ENCODE measurements at regions not wholly inside any gene's neighbourhood (a gene's known extent, or its start where the extent isn't known, plus 50 kb on each side); places are given as distances from the start of the nearest gene placed in this dataset.

DNA sequence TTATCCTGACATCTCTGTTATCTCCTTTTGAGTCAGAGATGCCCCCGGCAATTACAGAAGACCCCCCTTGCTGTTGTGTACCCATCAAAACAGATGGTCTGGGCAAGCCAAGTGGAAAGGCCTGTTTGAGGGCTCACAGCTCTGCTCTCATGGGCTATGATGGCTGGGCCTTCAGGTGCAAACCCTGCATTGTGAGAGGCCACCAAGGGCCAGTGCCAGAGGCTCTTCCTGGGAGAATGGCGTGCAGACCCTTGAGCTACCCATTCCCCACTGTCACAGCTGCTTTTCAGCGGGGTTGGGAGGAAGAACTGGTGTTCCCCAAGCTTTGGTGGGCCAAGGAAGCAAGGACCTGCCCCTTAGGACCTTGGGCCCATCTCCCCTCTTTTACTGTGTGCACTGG, 174.7 kb upstream of the PPP1R26 start:
- TF ChIP-seq POLR2A (IDR thresholded peaks at IDR 0.05): no peak
- TF ChIP-seq CTCF (IDR thresholded peaks at IDR 0.05): no peak
- no peak for TF ChIP-seq POLR2AphosphoS5 (IDR thresholded peaks at IDR 0.05)

Data from breast epithelium (tissue), 3 donors.